ENCODE measurements at regions not wholly inside any gene's neighbourhood (a gene's known extent, or its start where the extent isn't known, plus 50 kb on each side); places are given as distances from the start of the nearest gene placed in this dataset.

- FAIRE-seq (no peak), DNase-seq (ENCODE audit: insufficient read length, low spot score) (no peak)
These were observed 514.0 kb downstream of the MCTP2 start for GRCh38 chr15:94745371-94745770.

- no peak for FAIRE-seq
These were observed 516.1 kb downstream of the MCTP2 start for GRCh38 chr15:94747510-94747909.

GRCh38 chr15:94749811-94750617 lies 518.7 kb downstream of the MCTP2 start:
- FAIRE-seq (no peak), DNase-seq (ENCODE audit: insufficient read length, low spot score) (no peak)

More at GRCh38 chr15:94747510-94747909, 516.1 kb downstream of the MCTP2 start:
- DNase-seq (ENCODE audit: insufficient read length, low spot score), result no peak

DNA sequence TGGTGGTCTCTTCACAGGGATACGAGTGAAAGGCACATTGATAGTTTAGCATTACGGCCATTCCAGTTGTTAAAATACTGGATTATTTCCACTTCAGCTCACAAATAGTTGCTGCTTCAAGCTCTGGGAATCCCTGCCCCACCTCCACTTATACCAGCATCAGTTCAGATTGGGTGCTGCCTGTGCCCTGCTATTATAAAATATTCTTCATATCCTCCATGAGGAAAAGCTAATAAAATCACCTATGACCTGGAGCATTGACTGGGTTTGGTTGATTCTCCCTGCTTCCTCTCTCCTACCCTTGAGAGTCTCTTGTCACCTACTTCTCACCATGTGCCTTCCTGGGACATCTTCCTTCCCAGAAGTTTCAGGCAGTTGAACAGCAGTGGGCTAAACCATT lies 529.0 kb downstream of the MCTP2 start:
- DNase-seq (ENCODE audit: insufficient read length, low spot score) (no peak), FAIRE-seq (no peak)

GRCh38 chr15:94761574-94761973 lies 530.2 kb downstream of the MCTP2 start:
- FAIRE-seq (no peak), DNase-seq (ENCODE audit: insufficient read length, low spot score) (no peak)

DNA sequence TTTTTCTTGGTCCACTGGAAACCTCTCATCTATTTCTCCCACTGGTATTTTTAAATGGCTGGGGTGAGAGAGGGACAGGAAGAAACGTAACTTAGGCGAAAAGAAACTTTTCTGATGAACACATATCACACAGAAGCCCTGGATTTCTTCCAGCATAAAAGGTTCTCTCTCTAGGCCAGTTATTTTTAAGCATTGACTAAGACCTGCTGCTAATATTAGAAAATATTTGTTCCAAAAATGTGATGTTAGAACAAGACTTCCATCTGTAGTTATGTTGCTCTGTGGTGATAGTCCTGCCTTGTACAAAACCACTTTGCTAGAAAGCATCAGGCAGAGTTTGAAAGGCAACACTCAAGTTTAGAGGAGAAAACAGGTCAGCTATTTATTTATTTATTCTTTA lies 537.7 kb downstream of the MCTP2 start:
- FAIRE-seq (no peak), DNase-seq (ENCODE audit: insufficient read length, low spot score) (no peak)

GRCh38 chr15:94770199-94770598 lies 538.8 kb downstream of the MCTP2 start:
- FAIRE-seq (no peak), DNase-seq (ENCODE audit: insufficient read length, low spot score) (no peak)

DNA sequence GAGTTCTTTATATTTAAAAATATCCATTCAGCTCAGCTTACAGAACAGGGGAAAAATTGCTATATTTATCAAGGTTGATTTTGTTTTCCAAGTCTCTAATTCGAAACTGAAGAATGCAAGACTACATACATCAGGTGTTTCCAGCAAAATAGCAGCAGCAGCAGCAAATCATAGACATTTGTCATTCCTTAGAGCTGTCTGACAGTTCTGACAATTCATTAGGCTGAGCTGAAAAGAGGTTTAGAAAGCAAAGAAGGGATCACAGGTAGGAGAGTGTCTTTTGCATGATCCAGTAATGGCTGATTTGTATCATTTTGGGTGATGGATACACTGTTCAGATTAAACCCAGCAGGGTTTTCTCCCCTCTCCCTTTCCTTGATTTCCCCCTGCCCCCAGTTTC lies 545.7 kb downstream of the MCTP2 start:
- FAIRE-seq (no peak), DNase-seq (ENCODE audit: insufficient read length, low spot score) (no peak)

- no peak for FAIRE-seq
- no peak for DNase-seq (ENCODE audit: insufficient read length, low spot score)
These were observed 547.5 kb downstream of the MCTP2 start for GRCh38 chr15:94778840-94779239.

DNA sequence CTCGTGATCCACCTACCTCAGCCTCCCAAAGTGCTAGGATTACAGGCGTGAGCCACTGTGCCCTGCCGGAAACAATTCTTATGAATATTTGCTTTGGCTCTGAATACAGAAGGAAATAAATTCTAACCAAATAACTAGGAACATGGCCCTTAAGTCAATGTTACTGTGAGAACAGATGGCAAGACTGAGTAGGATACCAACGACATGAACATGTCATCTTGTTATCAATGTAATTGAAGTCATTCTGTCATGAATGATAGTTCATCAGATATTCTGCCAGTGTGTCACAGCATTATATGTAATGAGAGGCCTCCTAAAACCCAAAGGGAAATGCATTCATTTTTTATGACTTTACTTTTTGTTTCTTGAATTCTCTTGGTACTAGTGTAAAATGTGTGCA lies 548.8 kb downstream of the MCTP2 start:
- DNase-seq (ENCODE audit: insufficient read length, low spot score) (no peak), FAIRE-seq (no peak)

GRCh38 chr15:94785091-94785490 lies 553.7 kb downstream of the MCTP2 start:
- FAIRE-seq (no peak), DNase-seq (ENCODE audit: insufficient read length, low spot score) (no peak)

DNA sequence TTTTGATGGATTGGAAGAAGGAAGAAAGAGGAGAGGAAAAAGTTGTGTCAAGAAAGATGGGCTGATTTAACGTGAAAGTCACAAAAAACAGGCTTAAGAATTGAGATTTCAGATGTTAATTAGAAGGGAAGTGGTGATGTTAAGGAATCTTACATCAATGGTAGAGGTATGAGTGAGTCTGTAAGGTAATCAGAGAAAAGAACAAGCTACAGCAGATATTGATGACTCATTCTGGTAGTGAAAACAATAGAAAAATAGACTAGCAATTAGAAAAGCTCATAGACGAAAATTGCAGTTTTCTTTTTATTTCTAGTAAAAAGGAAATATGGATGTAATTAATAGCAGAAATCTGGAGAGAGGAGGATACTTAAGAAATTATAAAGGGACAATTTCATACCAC lies 559.6 kb downstream of the MCTP2 start:
- FAIRE-seq (no peak), DNase-seq (ENCODE audit: insufficient read length, low spot score) (no peak)

- FAIRE-seq, result no peak
These were observed 560.1 kb downstream of the MCTP2 start for GRCh38 chr15:94791510-94791909.

DNA sequence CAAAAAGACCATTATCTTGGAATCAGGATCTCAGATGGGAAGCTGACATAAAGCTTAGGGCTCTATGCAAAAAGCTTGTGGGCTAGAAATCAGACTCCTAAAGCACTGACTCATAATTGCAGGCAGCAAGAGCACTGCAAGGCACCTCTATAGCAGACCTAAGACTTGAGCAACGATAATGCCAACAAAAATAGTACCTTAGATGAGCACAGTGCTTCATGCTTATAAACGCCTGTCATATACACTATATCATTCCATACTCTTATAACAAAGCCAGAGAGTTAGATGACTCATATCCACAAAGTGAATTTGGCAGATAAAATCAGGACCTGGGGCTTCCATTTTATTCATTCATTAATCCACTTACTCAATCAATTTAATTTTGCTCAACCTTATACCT lies 560.8 kb downstream of the MCTP2 start:
- FAIRE-seq (no peak), DNase-seq (ENCODE audit: insufficient read length, low spot score) (peak; percentile 4)

More at GRCh38 chr15:94791510-94791909, 560.1 kb downstream of the MCTP2 start:
- DNase-seq (ENCODE audit: insufficient read length, low spot score), result no peak

DNA sequence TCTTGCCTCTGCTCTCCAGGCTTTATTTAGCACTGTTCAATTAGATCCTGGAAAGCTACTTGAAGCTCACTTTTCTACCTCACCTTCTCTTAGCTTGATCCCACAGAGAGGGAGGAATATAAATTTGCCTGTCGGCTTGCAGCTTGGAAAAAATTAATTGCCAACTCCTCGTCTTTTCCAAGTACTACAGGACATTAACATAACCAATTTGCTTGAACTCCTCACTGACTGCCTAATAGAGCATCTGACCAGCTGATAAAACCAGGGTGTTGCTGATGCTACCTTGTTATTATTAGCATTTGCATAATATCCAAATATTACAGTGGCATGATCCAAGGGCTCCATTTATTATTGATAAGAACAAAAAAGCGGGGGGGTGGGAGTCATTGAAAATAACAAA lies 561.8 kb downstream of the MCTP2 start:
- DNase-seq (ENCODE audit: insufficient read length, low spot score) (no peak), FAIRE-seq (no peak)

- peak; percentile 67 for FAIRE-seq
These were observed 562.3 kb downstream of the MCTP2 start for GRCh38 chr15:94793641-94794040.

DNA sequence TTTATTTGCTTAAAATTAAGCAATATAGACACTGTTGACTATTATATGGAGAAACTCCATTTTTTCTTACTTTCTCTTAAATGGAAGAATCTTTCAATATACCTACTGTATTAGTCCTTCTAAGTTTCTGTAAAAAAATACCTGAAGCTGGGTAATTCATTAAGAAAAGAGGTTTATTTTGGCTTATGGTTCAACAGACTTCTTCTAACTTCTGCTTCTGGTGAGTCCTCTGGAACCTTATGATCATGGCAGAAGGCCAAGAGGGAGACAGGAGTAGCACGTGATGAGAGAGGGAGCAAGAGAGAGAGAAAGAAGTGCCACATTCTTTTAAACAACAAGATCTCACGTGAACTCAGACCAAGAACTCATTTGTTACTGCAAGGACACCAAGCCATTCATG lies 573.3 kb downstream of the MCTP2 start:
- FAIRE-seq (no peak), DNase-seq (ENCODE audit: insufficient read length, low spot score) (no peak)

More at GRCh38 chr15:94793641-94794040, 562.3 kb downstream of the MCTP2 start:
- DNase-seq (ENCODE audit: insufficient read length, low spot score), result no peak

DNA sequence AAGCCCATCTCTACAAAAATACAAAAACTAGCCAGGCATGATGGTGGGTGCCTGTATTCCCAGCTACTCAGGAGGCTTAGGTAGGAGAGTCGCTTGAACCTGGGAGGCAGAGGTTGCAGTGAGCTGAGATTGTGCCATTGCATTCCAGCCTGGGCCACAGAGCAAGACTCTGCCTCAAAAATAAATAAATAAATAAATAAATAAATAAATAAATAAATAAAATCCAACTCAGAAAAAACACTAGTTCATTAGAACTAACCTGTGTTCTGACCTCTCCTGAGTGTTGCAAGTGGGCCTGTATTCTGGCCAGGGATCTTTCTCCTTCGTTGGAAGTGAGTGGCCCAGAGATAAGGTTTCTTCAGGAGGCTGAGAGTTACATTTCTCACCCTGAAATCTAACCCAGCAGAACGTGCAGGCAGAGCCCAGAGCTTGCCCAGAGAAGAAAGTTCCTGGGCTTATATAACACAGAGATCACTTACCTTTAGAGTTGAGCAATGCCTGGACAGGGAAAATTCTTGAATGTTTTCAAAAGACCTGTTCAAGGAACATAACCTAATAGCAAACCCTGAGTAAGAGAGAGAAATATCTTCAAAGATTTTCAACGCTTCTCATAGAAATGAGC lies 583.9 kb downstream of the MCTP2 start:
- FAIRE-seq, result no peak
- no peak for DNase-seq (ENCODE audit: insufficient read length, low spot score)

GRCh38 chr15:94815914-94816313 lies 584.6 kb downstream of the MCTP2 start:
- FAIRE-seq (no peak), DNase-seq (ENCODE audit: insufficient read length, low spot score) (no peak)

- DNase-seq (ENCODE audit: insufficient read length, low spot score) (no peak), FAIRE-seq (no peak)
These were observed 598.8 kb downstream of the MCTP2 start for GRCh38 chr15:94829887-94830884.

DNA sequence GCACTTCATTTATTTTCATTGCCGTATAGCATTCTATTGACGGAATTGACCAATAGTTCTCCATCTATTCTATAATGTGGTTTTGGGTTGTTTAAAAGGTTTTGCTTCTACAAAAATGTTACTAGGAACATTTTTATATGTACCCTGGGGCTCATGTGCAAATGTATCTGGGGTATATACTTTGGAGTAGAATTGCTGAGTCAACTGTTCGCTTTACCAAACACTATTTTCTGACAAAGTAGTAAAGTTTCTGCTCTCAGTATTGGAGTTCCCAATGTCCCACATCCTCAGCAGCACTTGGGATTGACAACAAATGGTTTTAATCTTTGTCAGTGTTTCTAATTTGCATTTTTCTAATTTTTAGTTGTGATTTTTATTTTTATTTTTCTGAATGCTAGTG lies 602.6 kb downstream of the MCTP2 start:
- FAIRE-seq (no peak), DNase-seq (ENCODE audit: insufficient read length, low spot score) (no peak)
